ENCODE measurements at regions not wholly inside any gene's neighbourhood (a gene's known extent, or its start where the extent isn't known, plus 50 kb on each side); places are given as distances from the start of the nearest gene placed in this dataset.

DNA sequence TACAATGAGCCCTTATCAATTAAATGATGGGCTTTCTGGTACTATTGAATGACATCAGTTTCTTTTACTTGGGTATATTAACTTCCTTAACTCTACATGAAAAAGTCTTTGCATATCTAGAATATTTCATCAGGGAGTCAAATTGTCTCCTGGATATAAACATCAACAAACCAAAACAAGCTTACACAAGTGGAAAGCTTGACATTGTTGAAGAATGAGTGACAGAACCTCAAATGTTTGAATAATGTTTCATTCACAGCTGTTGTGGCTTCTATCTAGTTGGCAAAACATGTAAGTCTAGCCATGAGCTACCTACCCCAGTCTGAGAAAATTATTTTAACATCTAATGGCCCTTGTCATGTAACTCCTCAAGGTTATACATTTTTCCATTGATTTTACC is 604.8 kb upstream of the ADAMTS5 start:
- TF ChIP-seq CTCF (conservative IDR thresholded peaks at IDR 0.05; ENCODE audit: low read depth, low read length) = no peak
- peak; percentile 85 for DNase-seq (ENCODE audit: low read depth)
- H3K4me3 ChIP-seq (ENCODE audit: low read depth, low read length) = no peak overlapping the region

DNA sequence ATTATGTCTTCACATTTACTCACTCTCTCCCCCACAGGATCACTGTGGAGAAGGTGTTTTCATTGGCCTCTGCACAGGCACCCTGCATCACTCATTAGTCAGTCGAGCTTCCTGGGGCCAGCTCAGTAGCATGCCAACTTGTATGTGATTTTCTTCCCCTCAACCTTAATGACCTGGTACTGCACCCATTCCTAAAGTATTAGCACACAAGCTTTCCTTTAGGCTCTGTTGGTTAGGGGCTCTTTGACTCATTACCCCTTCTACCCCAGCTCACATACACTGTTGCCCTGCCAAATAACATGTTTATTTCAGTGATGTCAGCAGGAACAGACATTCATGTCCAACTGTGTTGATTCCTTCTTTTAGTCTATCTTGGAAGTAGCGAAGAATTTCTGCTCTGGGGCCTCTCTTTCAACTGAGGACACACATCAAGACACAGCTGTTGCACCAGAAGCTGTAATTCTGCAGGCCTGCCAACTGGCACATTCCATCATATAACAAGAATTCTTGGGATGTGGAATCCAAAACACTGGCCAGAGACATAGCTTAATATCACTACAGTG is 603.5 kb upstream of the ADAMTS5 start:
- H3K4me3 ChIP-seq (ENCODE audit: low read depth, low read length) = no peak overlapping the region
- peak; percentile 96 for DNase-seq (ENCODE audit: low read depth)
- TF ChIP-seq CTCF (conservative IDR thresholded peaks at IDR 0.05; ENCODE audit: low read depth, low read length) = no peak

- TF ChIP-seq CTCF (conservative IDR thresholded peaks at IDR 0.05; ENCODE audit: low read depth, low read length) = no peak
- no peak overlapping the region for H3K4me3 ChIP-seq (ENCODE audit: low read depth, low read length)
- no peak for DNase-seq (ENCODE audit: low read depth)
Measured at GRCh38 chr21:27569831-27570230, 602.9 kb upstream of the ADAMTS5 start.

- no peak for TF ChIP-seq CTCF (conservative IDR thresholded peaks at IDR 0.05; ENCODE audit: low read depth, low read length)
- no peak overlapping the region for H3K4me3 ChIP-seq (ENCODE audit: low read depth, low read length)
- peak; percentile 43 for DNase-seq (ENCODE audit: low read depth)
Measured at GRCh38 chr21:27569091-27569490, 602.2 kb upstream of the ADAMTS5 start.

DNA sequence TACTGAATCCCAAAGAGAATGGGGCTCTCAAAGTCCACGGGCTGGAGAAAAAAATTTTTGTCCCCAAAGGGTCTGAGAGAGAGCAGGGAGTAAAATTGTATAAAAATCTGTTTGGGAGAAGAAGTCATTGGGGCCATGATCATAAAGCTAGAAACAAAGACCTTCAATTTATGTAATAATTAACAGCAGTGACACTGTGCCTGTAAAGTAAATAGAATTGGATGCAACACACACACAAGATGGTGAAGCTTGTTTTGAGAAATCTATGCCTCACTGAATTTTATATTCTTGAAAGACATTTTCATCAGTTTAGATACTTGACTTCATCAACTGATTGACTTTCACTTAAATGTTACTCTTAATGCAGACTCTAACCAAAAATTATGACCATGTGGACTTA is 600.5 kb upstream of the ADAMTS5 start:
- no peak for DNase-seq (ENCODE audit: low read depth)
- no peak for TF ChIP-seq CTCF (conservative IDR thresholded peaks at IDR 0.05; ENCODE audit: low read depth, low read length)
- no peak overlapping the region for H3K4me3 ChIP-seq (ENCODE audit: low read depth, low read length)

DNA sequence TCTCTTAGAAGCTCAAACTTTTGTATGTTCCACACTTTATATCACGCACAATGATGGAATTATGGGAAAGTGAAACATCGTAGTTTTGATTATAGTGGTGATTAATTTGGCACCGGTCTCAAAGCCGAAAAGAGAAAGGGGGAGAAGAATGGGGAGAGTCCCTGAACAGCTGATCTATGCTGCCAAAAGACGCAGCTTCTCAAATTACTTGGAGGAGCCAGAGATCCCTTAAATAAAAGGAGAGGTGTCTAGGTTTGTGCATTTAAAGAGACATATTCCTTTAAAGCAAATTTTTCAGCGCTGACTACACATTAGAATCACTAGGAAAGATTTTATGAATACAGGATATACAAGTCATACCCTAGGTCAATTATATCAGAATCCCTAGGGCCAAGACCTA is 599.6 kb upstream of the ADAMTS5 start:
- no peak overlapping the region for H3K4me3 ChIP-seq (ENCODE audit: low read depth, low read length)
- no peak for TF ChIP-seq CTCF (conservative IDR thresholded peaks at IDR 0.05; ENCODE audit: low read depth, low read length)
- DNase-seq (ENCODE audit: low read depth) = no peak

GRCh38 chr21:27565364-27565763 is 598.5 kb upstream of the ADAMTS5 start:
- H3K4me3 ChIP-seq (ENCODE audit: low read depth, low read length) = no peak overlapping the region
- no peak for DNase-seq (ENCODE audit: low read depth)
- TF ChIP-seq CTCF (conservative IDR thresholded peaks at IDR 0.05; ENCODE audit: low read depth, low read length) = peak; percentile 5

All from choroid plexus epithelial cell (primary cell).